NCI-H128 (cell line): ENCODE measurements at regions not wholly inside any gene's neighbourhood (a gene's known extent, or its start where the extent isn't known, plus 50 kb on each side); places are given as distances from the start of the nearest gene placed in this dataset.
"Not testable (repeated sequence)": the region's sequence is repeated elsewhere in the genome, so short reads cannot be mapped to it uniquely, and the experiment has no call there.

ENCODE experiments used
- DNase-seq: peaks from one replicate; lab custom pipeline; 2025; ENCODE audit not compliant: unreplicated experiment; lab: John Stamatoyannopoulos, UW

DNA sequence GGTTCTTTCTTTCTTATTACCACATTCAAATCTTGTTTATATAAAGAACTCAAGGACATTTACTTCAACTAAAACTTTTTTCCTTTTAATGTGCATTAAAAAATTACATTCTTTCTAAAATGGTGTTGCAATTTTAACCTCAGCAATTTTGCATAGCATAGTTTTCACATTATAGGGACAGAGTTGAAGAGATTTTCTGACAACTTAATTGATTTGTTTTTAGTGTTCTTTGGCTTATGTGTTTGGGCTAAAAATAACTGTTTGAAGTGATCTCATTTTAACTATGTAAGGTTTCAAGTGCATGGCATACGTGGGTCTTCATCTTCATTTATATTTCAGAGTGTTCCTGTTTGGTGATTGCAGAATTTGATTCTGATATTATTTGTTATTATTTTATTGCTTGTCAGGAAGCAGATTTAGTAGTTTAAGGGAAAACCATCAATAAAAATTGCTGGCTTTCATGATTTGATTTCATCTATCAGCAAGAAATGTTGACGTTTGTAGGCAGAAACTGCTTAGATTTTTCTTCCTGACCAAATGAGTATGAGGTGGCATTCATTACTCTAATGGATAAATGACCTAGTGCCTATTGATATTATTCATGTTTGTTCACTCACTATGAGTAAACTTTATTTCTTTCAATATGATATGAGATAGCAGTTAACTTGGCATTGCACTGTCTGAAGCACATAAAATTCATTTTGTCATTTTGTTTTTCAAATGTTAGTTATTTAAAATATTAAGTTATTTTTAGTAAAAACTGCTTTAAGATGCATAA lies 398.4 kb downstream of the NUP35 start:
- no peak for DNase-seq

DNA sequence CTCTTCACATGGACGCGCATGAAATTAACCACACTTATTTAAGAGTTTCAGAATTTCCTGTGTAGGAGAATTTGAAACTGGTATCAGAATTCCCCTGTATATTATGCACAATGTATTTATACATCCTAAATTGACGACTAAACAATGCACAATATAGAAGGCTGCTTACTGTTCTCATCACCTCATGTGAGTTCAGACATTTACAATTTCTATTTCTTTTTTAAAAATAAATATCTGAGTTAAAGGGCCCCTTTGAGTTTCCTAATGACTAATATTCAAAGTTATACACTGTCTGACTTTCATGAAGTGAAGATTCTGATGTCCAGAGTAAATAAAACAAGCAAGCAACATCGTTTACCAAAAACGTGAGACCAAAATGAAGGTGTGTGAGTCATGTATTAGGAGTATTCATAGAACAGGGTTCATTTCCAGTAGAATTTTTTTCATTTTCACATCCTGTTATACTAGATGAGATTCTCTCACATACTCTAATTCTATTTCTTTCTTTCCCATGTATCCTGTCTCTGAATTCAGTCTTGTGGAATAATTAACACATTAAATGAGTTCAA lies 406.2 kb downstream of the NUP35 start:
- no peak for DNase-seq

DNA sequence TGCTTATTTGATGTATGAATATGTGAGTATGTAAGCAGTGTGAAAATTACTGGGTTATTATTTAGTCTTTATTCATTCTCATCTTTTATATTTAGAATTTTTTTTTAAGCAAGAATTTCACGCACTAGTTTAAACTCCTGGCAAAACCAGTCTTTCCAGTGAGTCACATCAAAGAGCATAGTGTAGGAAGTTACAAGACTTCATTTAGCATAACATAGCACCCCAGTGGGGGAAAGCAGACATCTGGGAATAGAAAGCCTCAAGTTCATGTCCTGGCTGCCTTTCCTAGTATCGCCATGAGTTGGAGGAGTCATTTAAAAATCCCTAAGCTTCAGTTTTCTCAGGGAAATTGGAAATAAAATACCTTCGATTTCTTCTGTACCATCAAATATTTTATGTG lies 408.3 kb downstream of the NUP35 start:
- DNase-seq: no peak

DNA sequence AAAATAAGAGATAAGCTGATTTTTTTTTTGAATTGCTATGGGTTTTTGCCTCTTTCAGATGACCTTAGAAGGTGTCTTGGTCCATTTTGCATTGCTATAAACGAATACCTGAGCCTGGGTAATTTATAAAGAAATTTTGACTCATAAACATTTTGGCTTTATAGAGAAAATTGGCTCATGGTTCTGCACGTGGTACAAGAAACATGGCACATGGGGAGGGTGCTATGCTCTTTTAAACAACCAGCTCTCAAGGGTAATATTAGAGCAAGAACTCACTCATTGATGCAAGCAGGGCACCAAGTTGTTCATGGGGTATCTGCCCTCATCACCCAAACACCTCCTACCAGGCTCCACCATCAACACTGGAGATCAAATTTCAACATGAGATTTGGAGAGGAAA lies 408.8 kb downstream of the NUP35 start:
- DNase-seq: no peak

DNA sequence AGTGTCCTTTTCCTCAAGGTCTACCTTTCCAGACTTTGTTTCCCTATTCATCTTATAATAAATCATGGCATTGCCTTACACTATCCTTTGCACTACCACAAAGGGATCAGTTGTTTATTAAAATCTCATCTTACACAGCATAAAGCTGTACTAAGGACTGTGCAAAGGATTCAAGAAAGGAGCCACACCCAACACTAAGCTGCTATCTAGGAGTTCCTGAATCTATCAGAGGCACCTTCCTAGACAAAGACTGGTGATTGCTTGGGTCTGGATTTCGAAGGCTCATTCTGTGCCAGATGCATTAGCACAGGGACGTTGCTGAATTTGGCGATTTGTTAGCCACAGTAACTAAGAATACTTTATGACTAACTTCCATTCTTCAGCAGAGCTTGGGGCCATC lies 412.0 kb downstream of the NUP35 start:
- DNase-seq: no peak

DNA sequence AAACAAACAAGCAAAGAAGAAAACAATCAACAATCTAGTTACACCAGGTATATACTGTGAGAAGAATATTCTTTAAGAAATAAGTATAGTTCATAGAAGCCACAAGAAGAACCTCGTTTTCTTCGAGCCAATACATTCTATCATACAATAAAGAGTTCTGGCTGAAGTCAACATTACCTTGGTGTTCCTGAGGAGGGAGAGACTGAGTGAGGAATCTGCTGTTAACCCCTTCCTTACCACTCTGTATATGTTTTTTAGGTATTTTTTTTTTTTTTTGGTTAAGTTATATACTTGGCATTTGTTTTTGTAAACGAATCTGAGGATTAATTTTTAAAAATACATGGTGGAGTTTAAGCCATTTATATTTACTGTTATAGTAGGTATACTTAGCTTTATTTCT lies 412.5 kb downstream of the NUP35 start:
- DNase-seq: no peak

DNA sequence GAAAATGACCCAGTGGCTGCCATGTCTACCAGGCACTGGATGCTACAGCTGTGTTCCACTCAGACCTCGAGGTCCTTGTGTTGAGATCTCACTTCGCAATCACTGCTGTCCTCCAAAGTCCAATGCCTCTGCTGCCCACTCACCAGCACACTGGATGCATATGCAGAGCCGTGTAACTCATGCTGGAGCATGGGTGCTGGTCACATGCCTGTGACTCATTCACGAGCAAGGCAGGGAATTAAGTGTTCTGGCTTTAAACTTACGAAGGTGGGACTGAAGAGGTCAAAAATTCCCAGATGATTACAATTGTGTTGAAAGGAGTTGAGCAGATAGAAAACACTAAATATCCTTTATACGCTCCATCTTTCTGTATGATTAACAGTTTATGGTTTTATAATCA lies 417.5 kb downstream of the NUP35 start:
- DNase-seq: no peak

DNA sequence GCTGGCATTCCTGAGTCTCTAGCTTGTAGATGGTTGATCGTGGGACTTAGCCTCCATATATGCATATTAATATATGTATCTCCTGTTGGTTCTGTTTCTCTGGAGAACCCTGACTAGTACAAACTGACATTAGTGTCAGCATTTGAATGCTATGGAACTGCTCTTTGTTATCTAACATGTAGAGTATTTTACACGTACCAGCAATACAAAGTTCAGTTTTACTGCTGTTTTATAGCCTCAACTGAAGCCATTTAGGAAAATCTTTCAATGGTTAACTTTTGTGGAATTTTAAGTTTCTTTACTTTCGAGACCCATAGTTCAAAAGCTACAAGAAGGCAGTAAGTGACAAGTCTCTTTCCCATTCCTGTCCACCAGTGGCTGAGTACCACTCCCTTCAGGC lies 418.4 kb downstream of the NUP35 start:
- no peak for DNase-seq

DNA sequence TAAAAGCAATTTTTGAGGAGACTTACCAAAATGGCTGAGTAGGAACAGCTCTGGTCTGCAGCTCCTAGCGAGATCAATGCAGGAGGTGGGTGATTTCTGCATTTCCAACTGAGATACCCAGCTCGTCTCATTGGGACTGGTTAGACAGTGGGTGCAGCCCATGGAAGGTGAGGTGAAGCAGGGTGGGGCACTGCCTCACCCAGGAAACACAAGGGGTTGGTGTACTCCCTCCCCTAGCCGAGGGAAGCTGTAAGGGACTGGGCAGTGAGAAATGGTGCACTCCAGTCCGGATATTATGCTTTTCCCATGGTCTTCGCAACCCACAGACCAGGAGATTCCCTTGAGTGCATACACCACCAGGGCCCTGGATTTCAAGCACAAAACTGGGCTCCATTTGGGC lies 419.0 kb downstream of the NUP35 start:
- DNase-seq: no peak

DNA sequence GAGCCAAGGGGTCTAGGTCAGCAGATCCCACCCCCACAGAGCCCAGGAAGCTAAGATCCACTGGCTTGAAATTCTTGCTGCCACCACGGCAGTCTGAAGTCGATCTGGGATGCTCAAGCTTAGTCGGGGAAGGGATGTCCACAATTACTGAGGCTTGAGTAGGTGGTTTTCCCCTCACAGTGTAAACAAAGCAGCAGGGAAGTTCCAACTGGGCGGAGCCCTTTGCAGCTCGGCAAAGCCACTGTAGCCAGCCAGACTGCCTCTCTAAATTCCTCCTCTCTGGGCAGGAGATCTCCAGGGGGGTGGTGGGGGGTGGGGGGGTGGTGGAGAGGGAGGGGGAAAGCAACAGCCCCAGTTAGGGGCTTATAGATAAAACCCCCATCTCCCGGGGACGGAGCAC lies 419.5 kb downstream of the NUP35 start:
- DNase-seq: no peak

DNA sequence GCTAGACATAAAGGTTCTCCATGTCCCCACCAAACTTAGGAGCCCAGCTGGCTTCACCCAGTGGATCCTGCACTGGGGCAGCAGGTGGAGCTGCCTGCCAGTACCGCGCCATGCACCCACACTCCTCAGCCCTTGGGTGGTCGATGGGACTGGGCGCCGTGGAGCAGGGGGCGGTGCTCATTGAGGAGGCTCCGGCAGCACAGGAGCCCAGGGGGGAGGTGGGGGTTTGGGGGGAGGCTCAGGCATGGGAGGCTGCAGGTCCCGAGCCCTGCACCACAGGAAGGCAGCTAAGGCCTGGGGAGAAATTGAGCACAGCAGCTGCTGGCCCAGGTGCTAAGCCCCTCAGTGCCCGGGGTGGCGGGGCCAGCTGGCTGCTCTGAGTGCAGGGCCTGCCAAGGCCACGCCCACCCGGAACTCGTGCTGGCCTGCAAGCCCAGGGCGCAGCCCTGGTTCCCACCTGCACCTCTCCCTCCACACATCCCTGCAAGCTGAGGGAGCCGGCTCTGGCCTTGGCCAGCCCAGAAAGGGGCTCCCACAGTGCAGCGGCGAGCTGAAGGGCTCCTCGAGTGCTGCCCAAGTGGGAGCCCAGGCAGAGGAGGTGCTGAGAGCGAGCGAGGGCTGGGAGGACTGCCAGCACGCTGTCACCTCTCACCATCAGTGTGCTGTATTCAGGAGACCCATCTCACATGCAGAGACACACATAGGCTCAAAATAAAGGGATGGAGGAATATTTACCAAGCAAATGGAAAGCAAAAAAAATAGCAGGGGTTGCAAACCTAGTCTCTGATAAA lies 422.5 kb downstream of the NUP35 start:
- DNase-seq: not testable (repeated sequence)

DNA sequence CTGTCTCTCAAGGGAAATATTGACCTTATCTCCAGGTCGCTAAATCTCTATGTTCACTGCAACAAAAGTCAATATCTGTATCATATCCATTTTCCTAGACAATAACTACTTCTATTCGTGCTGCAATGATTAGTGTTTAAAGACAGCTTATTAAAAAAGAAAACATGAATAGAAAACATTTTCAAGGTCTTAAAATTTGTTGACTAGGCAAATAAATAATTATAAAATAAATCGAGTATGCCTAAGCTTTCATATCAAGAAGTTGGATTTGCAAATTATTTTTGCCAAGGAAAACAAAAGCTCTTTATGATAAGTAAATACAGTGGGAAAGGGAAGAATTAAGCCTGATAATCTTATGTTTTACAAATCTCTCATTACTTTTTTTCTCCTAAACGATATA lies 428.5 kb downstream of the NUP35 start:
- DNase-seq: no peak

DNA sequence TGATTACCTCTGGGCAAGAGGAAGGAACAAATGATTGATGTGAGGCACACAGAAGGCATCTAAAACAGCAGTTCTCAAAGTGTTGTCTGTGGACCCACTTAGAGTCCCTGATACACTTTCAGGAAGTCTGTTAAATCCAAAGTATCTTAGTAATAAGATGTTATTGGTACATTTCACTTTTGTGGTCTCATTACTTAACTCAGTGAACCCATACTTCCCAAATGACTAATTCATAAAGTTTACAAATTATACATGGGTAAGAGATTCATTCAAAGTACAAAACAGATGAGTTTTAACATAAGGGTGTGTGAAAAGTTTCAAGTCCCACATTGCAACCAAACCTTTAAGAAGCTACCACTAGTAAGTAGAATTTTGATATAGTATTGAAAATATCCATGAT lies 440.5 kb downstream of the NUP35 start:
- no peak for DNase-seq

DNA sequence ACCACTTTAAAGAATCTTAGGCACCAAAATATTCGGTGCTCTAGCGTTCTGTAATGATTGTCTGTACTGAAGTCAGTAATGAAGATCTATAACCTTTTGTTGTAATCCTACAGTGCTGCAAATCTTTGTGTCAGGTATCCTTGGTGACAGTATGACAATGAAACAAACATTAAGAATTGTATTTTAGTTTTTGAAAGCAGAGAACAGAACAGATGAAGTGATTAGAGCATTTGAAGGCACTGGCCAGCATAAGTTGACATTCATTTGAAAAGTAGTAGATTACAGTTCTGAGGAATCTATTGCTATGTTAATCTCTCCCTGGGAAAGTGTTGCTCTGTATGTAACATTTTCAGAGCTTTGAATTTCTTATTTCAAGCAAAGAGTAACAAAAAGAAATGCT lies 451.2 kb downstream of the NUP35 start:
- no peak for DNase-seq

DNA sequence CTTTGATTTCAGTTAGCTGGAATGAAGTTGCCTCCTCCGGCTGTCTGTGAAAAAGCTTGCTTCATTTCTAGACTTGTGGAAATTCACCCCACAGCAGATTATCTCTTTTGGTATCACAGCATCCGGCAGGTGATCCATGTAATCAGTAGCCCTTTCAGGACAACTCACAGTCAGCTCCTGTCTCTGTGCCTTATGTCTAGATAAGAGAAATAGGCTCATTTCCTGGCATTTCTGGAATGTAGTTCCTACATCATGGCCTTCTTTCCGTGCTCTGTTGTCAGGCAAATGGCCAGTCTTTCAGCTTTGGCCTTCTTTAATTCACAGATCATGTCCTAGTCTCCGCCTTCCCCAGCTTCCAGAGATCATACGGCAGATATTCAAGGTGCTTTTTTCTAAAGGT lies 455.4 kb downstream of the NUP35 start:
- no peak for DNase-seq

DNA sequence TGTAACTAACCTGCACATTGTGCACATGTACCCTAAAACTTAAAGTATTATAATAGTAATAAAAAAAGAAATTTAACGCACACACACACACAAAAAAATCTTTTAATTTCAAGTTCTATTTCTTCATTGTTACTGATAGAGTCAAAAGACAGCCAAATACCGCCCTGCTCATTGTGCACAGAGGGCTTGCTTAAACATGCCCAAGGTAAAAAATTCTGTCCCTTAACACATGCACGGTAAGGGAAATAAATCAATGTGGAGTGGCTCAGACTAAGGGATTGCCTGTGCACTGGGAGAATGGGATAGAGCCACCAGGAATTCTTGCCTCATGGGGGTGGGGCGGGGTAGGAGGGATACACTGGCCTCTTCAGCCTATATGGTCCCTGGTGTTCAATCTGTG lies 468.0 kb downstream of the NUP35 start:
- no peak for DNase-seq

DNA sequence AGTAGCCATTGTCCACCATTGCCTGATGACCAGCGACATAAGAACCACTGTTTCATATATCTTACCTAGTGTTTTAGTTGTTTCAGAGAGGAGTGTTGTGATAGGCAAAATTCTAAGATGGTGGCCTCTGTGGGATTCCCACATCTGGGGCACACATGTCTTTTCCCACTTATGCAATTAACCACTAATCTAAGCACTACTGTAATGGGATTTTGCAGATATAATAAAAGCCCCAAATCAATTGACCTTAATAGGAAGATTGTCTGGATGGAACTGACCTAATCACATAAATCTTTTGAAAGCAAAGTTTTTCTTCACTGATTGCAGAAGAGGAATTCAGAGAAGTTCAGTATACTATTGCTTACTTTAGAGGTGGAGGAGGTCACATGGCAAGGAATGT lies 469.9 kb downstream of the NUP35 start:
- no peak for DNase-seq

DNA sequence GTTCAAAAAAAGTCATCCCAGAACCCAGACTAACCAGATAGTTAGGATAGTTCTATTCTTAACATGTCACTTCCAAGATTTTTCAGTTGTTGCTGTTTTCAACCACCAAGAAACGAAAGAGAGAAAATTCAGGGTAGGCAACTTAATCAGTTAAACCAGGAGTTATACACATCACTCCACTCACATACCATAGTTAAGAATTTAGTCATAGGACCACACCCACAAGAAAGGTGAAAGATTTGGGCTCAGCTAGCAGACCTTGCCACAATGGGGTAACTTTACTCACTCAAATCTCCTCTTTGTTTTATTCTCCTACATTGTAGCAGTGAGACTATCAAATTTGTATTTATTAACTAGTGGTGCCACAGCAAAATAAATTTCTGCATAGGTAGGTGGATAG lies 473.6 kb downstream of the NUP35 start:
- DNase-seq: no peak

DNA sequence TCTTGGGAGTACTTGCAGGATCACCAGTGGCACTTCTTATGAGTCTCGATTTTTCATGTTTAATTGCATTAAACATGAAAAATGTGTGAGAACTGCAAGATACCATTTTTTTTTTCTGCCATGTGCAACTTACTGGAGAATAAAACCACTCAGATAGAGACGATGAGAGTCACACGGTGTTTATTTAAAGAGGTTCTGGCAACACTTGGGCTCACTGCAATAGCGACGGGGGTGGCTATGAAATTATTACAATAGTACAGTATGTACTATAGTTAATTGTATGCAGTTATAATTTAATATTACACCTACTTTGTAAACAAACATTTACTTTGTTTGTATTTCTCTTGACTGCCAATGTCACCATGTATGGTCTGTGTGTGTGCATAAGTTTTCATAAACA lies 479.8 kb downstream of the NUP35 start:
- no peak for DNase-seq

DNA sequence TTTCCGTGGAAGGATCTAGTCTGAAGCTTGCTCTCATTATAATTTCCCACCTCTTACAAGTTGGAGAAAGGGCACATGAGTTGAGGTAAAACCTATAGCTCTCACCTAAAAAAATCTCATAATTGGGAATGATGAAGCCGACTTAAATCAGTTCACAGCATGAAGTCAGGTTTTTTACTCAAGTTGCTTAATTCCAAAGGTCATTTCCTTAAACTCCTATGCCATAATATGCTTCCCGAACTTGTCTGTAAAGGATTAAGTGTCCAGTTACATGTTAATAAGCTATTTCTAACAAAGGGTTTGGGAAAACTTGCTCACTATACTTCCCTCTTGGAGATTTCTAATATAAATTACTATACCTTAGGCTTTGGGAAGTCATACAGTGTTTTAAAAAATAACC lies 481.2 kb downstream of the NUP35 start:
- DNase-seq: no peak

DNA sequence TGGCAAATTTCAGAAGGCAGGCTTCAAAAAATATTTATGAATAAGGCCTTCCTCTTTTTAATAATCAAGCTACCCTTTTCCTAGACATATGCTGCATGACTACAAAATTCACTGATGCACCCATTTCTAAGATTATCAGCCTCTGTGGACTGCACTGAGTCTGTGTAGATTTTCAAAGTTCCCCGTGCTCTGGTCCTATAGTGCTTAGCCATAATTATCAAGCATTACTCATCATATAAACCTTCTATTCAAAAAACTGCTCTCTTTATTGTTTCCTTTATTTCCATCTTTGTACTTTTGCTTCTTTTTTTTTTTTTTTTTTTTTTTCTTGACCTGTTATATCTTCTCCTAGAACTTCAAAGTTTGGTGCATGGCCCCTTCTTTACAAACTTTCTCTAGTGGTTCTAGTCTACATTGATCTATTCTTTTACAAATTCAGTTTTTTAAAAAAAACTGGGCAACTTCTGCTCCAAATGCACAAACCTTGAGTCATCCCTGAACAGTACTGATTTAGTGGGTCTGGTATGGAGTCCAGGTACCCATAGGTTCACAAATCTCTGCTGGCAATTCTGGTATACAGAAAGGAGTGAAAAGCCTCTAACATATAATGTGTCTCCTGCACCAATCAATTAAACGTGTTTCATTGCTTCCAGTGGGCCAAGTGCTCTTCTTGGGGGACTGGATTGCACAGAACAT lies 481.9 kb downstream of the NUP35 start:
- DNase-seq: no peak

DNA sequence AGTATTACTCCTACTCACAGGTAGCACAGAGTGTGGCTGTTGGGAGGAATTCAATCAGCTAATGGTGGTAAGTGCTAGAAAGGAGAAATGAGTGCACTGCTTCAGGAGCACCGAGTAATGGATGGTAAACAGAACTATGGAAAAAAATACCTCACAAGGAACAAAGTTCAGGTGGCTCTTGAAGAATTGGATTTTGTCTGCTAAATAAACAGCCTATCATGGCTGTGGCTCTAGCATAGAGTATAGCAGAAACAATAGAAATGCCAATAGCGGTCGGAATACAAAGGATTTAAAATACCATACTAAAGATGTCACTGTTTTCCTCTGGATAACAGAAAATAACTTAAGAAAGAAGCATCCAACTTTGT lies 482.5 kb downstream of the NUP35 start:
- DNase-seq: no peak
